ENCODE measurements at regions not wholly inside any gene's neighbourhood (a gene's known extent, or its start where the extent isn't known, plus 50 kb on each side); places are given as distances from the start of the nearest gene placed in this dataset.

- TF ChIP-seq ARNTL (CRISPR knock-in tag; IDR thresholded peaks at IDR 0.05; ENCODE audit: borderline replicate concordance, low read depth) (no peak), POU6F1 (CRISPR knock-in tag; IDR thresholded peaks at IDR 0.05; ENCODE audit: borderline replicate concordance, low read depth) (no peak), SNAI2 (CRISPR knock-in tag; IDR thresholded peaks at IDR 0.05) (no peak), GLIS3 (CRISPR knock-in tag; IDR thresholded peaks at IDR 0.05) (no peak), ZFP30 (CRISPR knock-in tag; IDR thresholded peaks at IDR 0.05) (no peak), ZFP3 (CRISPR knock-in tag; IDR thresholded peaks at IDR 0.05) (no peak), ZNF565 (CRISPR knock-in tag; conservative IDR thresholded peaks at IDR 0.05; ENCODE audit: low read depth) (no peak), ZNF70 (CRISPR knock-in tag; IDR thresholded peaks at IDR 0.05) (no peak), CREB5 (CRISPR knock-in tag; IDR thresholded peaks at IDR 0.05; ENCODE audit: low read depth) (no peak), PATZ1 (CRISPR knock-in tag; IDR thresholded peaks at IDR 0.05; ENCODE audit: borderline replicate concordance) (no peak), ZNF8 (CRISPR knock-in tag; IDR thresholded peaks at IDR 0.05) (no peak), PPARA (CRISPR knock-in tag; IDR thresholded peaks at IDR 0.05; ENCODE audit: borderline replicate concordance) (no peak), BACH2 (CRISPR knock-in tag; IDR thresholded peaks at IDR 0.05; ENCODE audit: borderline replicate concordance) (no peak), ISL1 (CRISPR knock-in tag; IDR thresholded peaks at IDR 0.05) (no peak)
- ATAC-seq = no peak
These were observed 258.0 kb upstream of the ZSWIM2 start for GRCh38 chr2:187107001-187107400.

- no peak for TF ChIP-seq PPARA (CRISPR knock-in tag; IDR thresholded peaks at IDR 0.05; ENCODE audit: borderline replicate concordance)
- TF ChIP-seq PATZ1 (CRISPR knock-in tag; IDR thresholded peaks at IDR 0.05; ENCODE audit: borderline replicate concordance) = no peak
- TF ChIP-seq POU6F1 (CRISPR knock-in tag; IDR thresholded peaks at IDR 0.05; ENCODE audit: borderline replicate concordance, low read depth) = no peak
- TF ChIP-seq RARB (CRISPR knock-in tag; IDR thresholded peaks at IDR 0.05) = no peak
- no peak for TF ChIP-seq ZNF565 (CRISPR knock-in tag; conservative IDR thresholded peaks at IDR 0.05; ENCODE audit: low read depth)
- TF ChIP-seq BACH2 (CRISPR knock-in tag; IDR thresholded peaks at IDR 0.05; ENCODE audit: borderline replicate concordance) = no peak
- TF ChIP-seq TSHZ2 (CRISPR knock-in tag; IDR thresholded peaks at IDR 0.05) = no peak
- TF ChIP-seq ZFP3 (CRISPR knock-in tag; IDR thresholded peaks at IDR 0.05) = no peak
- no peak for TF ChIP-seq ARNTL (CRISPR knock-in tag; IDR thresholded peaks at IDR 0.05; ENCODE audit: borderline replicate concordance, low read depth)
- TF ChIP-seq ESRRG (CRISPR knock-in tag; IDR thresholded peaks at IDR 0.05) = no peak
- TF ChIP-seq CREB5 (CRISPR knock-in tag; IDR thresholded peaks at IDR 0.05; ENCODE audit: low read depth) = no peak
- no peak for ATAC-seq
These were observed 256.2 kb upstream of the ZSWIM2 start for GRCh38 chr2:187105218-187105617.

Measured in SK-N-SH treated with all-trans-retinoic acid at 6 μM for 48 hours (cell line).